ENCODE measurements at regions not wholly inside any gene's neighbourhood (a gene's known extent, or its start where the extent isn't known, plus 50 kb on each side); places are given as distances from the start of the nearest gene placed in this dataset.

- in situ Hi-C loops (cut with HindIII; ENCODE audit: low pct_unique_long_range_greater_than_20kb, low sequenced_read_pairs) = no loop called here
- H3K4me3 ChIP-seq (ENCODE audit: low read depth in 2 of 2, low read length in 2 of 2) = no peak overlapping the region
- H3K36me3 ChIP-seq (ENCODE audit: control insufficient read depth, insufficient read depth, low read length) = no peaks in the 10 kb centered on the region
- intact Hi-C loops (cut with micrococcal nuclease; ENCODE audit: unreplicated experiment) = no loop called here
- no peak overlapping the region for H3K27ac ChIP-seq (ENCODE audit: low read length)
- ChIA-PET CTCF (no interaction called here), POLR2A (no interaction called here)
- no peaks in the 10 kb centered on the region for H3K4me1 ChIP-seq (ENCODE audit: control insufficient read depth, insufficient read depth, low read length)
- DNase-seq (ENCODE audit: low read depth, low spot score) (no peak), ATAC-seq (no peak)
- no TSS peak for BruUV-seq (replicated peaks)
- no peaks in the 10 kb centered on the region for H3K9me3 ChIP-seq (ENCODE audit: control insufficient read depth, insufficient read depth, low read depth, low read length)
- no peaks in the 10 kb centered on the region for H3K27me3 ChIP-seq (ENCODE audit: control insufficient read depth, insufficient read depth, low read length)
- TF ChIP-seq TCF7L2 (IDR thresholded peaks at IDR 0.05; ENCODE audit: low read depth, low read length) = no peak
- TF ChIP-seq, protein P1, sequence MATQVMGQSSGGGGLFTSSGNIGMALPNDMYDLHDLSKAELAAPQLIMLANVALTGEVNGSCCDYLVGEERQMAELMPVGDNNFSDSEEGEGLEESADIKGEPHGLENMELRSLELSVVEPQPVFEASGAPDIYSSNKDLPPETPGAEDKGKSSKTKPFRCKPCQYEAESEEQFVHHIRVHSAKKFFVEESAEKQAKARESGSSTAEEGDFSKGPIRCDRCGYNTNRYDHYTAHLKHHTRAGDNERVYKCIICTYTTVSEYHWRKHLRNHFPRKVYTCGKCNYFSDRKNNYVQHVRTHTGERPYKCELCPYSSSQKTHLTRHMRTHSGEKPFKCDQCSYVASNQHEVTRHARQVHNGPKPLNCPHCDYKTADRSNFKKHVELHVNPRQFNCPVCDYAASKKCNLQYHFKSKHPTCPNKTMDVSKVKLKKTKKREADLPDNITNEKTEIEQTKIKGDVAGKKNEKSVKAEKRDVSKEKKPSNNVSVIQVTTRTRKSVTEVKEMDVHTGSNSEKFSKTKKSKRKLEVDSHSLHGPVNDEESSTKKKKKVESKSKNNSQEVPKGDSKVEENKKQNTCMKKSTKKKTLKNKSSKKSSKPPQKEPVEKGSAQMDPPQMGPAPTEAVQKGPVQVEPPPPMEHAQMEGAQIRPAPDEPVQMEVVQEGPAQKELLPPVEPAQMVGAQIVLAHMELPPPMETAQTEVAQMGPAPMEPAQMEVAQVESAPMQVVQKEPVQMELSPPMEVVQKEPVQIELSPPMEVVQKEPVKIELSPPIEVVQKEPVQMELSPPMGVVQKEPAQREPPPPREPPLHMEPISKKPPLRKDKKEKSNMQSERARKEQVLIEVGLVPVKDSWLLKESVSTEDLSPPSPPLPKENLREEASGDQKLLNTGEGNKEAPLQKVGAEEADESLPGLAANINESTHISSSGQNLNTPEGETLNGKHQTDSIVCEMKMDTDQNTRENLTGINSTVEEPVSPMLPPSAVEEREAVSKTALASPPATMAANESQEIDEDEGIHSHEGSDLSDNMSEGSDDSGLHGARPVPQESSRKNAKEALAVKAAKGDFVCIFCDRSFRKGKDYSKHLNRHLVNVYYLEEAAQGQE (IDR thresholded peaks at IDR 0.05; ENCODE audit: insufficient read depth in 1 of 2, low read depth in 2 of 2, low read length in 1 of 2) = no peak
- TF ChIP-seq SIN3A (IDR thresholded peaks at IDR 0.05; ENCODE audit: borderline replicate concordance, insufficient read depth, low read depth, low read length) = no peak
- no peak for TF ChIP-seq CTCF (IDR thresholded peaks at IDR 0.05)
- TF ChIP-seq POLR2AphosphoS5 (IDR thresholded peaks at IDR 0.05; ENCODE audit: low read depth, low read length) = no peak
These were observed 213.5 kb upstream of the POF1B start for GRCh38 chrX:85592980-85593379.

- no peak for ATAC-seq
- TF ChIP-seq, protein P1 (IDR thresholded peaks at IDR 0.05; ENCODE audit: insufficient read depth in 1 of 2, low read depth in 2 of 2, low read length in 1 of 2) = no peak
- TF ChIP-seq POLR2AphosphoS5 (IDR thresholded peaks at IDR 0.05; ENCODE audit: low read depth, low read length) (no peak), CTCF (IDR thresholded peaks at IDR 0.05) (no peak), TCF7L2 (IDR thresholded peaks at IDR 0.05; ENCODE audit: low read depth, low read length) (no peak), SIN3A (IDR thresholded peaks at IDR 0.05; ENCODE audit: borderline replicate concordance, insufficient read depth, low read depth, low read length) (no peak)
- Histone ChIP-seq H3K4me1 (ENCODE audit: control insufficient read depth, insufficient read depth, low read length) (no peaks in the 10 kb centered on the region), H3K4me3 (ENCODE audit: low read depth in 2 of 2, low read length in 2 of 2) (no peak overlapping the region), H3K27ac (ENCODE audit: low read length) (no peak overlapping the region), H3K9me3 (ENCODE audit: control insufficient read depth, insufficient read depth, low read depth, low read length) (no peaks in the 10 kb centered on the region), H3K27me3 (ENCODE audit: control insufficient read depth, insufficient read depth, low read length) (no peaks in the 10 kb centered on the region), H3K36me3 (ENCODE audit: control insufficient read depth, insufficient read depth, low read length) (no peaks in the 10 kb centered on the region)
- CTCF ChIA-PET = no interaction called here
- BruUV-seq (replicated peaks) = no TSS peak
- POLR2A ChIA-PET = no interaction called here
- intact Hi-C loops (cut with micrococcal nuclease; ENCODE audit: unreplicated experiment) = no loop called here
- in situ Hi-C loops (cut with HindIII; ENCODE audit: low pct_unique_long_range_greater_than_20kb, low sequenced_read_pairs) = no loop called here
- no peak for DNase-seq (ENCODE audit: low read depth, low spot score)
These were observed 212.1 kb upstream of the POF1B start for GRCh38 chrX:85591536-85591935.
